ENCODE measurements at regions not wholly inside any gene's neighbourhood (a gene's known extent, or its start where the extent isn't known, plus 50 kb on each side); places are given as distances from the start of the nearest gene placed in this dataset.
A peak's percentile ranks its signal among the peaks of the same experiment; 100 is the strongest.

DNA sequence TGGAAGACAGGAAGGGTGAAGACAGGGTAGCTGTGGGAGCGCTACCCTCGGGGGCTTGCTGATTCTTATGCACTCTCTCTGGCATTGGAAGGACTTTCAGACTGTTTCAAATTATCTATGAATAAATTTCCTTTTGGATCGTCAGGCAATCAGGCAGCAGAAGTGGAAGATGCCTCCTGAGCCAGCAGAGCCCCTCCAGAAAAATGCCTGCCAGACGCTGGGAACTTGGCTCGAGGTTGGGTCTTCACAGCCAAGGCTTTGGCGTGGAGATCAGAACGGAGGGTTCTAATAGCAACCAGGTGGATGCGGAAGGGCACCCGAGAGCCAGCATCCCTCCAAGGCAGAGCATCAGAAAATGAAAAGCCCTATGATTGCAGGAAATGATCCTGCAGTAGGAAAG is 119.2 kb upstream of the RFLNA start:
- DNase-seq (ENCODE audit: low read depth) = no peak
- TF ChIP-seq, protein P1, sequence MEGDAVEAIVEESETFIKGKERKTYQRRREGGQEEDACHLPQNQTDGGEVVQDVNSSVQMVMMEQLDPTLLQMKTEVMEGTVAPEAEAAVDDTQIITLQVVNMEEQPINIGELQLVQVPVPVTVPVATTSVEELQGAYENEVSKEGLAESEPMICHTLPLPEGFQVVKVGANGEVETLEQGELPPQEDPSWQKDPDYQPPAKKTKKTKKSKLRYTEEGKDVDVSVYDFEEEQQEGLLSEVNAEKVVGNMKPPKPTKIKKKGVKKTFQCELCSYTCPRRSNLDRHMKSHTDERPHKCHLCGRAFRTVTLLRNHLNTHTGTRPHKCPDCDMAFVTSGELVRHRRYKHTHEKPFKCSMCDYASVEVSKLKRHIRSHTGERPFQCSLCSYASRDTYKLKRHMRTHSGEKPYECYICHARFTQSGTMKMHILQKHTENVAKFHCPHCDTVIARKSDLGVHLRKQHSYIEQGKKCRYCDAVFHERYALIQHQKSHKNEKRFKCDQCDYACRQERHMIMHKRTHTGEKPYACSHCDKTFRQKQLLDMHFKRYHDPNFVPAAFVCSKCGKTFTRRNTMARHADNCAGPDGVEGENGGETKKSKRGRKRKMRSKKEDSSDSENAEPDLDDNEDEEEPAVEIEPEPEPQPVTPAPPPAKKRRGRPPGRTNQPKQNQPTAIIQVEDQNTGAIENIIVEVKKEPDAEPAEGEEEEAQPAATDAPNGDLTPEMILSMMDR (IDR thresholded peaks at IDR 0.05; ENCODE audit: insufficient read depth, low read depth, low read length, missing control alignments) = no peak

DNA sequence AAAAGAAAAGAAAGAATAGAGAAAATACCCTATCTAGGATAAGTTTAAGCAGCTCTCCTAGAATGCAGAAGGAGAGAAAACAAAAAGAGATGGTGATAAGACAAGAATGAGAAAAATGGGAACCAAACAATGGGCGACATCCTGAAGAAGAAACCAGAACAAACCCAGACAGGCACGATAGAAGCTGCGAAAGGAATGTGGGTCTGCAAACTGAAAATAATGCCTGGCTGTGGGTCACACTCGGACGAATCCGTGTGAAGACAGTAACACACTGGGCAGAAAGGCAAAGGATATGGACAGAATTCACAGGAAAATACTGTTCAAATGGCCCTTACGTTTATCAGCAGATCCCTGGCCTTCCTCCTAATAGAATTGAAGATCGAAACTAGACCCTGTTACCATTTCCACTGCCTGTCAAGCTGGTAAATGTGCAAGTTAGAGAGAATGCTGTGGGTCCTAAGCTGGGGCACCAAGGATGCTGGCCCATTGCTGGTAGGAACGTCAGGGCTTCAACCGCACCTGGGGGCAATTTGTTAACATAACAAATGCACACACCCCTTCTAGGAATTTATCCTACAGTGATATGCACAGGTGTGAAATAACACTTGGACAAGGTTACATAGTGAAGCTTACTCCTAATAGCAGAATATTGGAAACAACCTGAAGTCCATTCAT is 117.5 kb upstream of the RFLNA start:
- no peak overlapping the region for H3K4me3 ChIP-seq (ENCODE audit: low read length)
- TF ChIP-seq, protein P1 (IDR thresholded peaks at IDR 0.05; ENCODE audit: insufficient read depth, low read depth, low read length, missing control alignments) = no peak
- DNase-seq (ENCODE audit: low read depth) = no peak

More for the DNA sequence above, 119.2 kb upstream of the RFLNA start:
- no peak overlapping the region for H3K4me3 ChIP-seq (ENCODE audit: low read length)

DNA sequence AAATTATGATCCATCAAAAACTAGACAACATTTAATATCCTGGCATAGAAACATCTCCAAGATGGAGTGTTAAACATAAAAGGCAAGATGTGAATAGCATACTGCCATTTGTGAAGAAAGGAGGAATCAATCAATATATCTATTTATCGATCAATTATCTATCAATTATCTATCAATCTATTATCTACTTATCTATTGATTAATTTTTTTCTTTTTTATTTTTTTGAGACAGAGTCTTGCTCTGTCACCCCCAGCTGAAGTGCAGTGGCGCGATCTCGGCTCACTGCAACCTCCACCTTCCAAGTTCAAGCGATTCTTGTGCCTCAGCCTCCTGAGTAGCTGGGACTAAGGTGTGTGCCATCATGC is 117.0 kb upstream of the RFLNA start:
- H3K4me3 ChIP-seq (ENCODE audit: low read length) = no peak overlapping the region
- TF ChIP-seq, protein P1 (IDR thresholded peaks at IDR 0.05; ENCODE audit: insufficient read depth, low read depth, low read length, missing control alignments) = no peak
- DNase-seq (ENCODE audit: low read depth) = no peak

DNA sequence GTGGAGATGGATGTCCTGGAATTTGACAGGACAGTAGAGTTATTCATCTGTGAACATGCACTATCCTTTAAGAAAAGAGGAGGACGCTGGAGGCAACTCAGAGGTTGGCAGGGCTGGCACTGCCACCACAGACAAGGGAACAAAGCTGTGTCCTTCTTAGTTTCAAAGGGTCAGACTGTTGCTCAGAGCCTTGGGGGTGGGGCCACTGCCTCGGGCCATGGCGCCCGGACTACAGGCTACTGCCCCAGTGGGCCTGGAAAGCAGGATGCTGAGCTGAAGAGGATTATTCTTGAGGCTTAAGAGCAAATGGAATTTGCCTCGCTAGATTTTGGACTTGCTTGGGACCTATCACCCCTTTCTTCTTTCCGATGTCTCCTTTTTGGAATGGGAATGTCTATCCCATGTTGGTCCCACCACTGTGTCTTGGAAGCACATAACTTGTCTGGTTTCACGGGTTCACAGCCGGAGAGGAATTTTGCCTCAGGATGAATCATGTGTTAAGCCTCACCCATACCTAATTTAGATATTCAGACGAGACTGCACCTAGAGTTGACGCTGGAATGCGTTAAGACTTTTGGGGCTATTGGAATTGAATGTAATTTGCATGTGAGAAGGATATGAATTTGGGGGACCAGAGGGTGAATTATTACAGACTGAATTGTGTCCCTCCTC is 114.8 kb upstream of the RFLNA start:
- TF ChIP-seq, protein P1 (IDR thresholded peaks at IDR 0.05; ENCODE audit: insufficient read depth, low read depth, low read length, missing control alignments) = no peak
- peak; percentile 26 for DNase-seq (ENCODE audit: low read depth)

DNA sequence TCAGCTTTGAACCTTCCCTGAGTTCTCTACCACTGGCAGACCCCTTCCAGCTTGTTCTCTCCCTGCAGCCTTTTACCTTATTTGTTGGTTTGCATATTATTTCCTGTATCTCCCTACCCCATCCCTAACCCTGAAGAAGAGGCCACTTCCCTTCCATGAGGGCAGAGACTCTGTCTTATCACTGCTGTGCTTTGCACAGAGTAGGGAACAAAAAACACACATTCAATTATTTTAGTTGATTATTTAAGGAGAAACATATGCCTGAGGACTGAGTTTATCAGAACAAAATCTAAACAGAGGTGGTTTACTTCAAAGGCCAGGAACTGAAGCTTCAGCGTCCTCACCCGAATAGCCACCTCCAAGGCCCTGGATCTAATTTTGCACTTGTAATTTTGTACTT is 111.7 kb upstream of the RFLNA start:
- no peak overlapping the region for H3K4me3 ChIP-seq (ENCODE audit: low read length)
- DNase-seq (ENCODE audit: low read depth) = no peak
- TF ChIP-seq, protein P1 (IDR thresholded peaks at IDR 0.05; ENCODE audit: insufficient read depth, low read depth, low read length, missing control alignments) = no peak

More for the DNA sequence above, 114.8 kb upstream of the RFLNA start:
- H3K4me3 ChIP-seq (ENCODE audit: low read length) = no peak overlapping the region

DNA sequence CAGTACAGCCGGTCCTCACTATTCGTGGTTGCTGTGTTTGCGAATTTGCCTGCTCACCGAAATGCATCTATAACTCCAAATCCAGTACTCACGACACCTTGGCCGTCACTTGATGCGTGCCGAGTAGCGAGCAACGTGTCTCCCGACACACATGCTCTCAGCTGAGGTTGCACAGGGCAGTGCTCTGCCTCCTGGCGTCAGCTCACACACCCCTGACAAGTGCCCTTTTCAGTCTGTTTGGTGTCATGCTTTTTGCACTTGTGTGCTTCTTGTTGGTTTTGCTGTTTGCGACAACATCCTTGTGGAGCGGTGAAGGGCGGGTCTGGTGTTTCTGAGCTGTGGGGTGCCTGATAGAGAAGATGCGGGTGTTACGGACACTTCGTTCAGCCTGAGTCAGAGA is 110.4 kb upstream of the RFLNA start:
- H3K4me3 ChIP-seq (ENCODE audit: low read length) = no peak overlapping the region
- TF ChIP-seq, protein P1 (IDR thresholded peaks at IDR 0.05; ENCODE audit: insufficient read depth, low read depth, low read length, missing control alignments) = no peak
- DNase-seq (ENCODE audit: low read depth) = no peak
